SKM-1 (cell line): ENCODE measurements at regions not wholly inside any gene's neighbourhood (a gene's known extent, or its start where the extent isn't known, plus 50 kb on each side); places are given as distances from the start of the nearest gene placed in this dataset.
"Not testable (repeated sequence)": the region's sequence is repeated elsewhere in the genome, so short reads cannot be mapped to it uniquely, and the experiment has no call there.

Source experiments
- DNase-seq: peaks from one replicate; lab custom pipeline; 2025; ENCODE audit not compliant: unreplicated experiment; lab: John Stamatoyannopoulos, UW

DNA sequence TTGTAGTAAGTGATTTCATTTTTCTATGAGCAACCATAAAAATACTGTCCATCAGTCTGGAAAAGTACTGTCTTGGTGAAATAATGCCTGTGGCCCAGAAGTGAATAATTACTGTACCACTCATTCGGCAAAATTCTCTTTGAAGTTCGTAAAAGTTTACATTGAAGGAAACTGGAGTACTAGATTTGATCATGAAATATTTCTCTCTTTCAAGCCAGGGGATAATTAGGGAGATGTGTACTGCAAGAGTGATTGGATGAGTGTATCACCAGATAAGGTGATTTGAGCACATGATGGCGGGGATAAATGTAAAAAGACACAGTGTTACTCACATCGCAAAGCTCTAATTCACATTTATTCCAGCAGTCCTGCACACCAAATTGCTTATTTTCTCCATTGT lies 883.2 kb upstream of the PIK3C3 start:
- DNase-seq: no peak

DNA sequence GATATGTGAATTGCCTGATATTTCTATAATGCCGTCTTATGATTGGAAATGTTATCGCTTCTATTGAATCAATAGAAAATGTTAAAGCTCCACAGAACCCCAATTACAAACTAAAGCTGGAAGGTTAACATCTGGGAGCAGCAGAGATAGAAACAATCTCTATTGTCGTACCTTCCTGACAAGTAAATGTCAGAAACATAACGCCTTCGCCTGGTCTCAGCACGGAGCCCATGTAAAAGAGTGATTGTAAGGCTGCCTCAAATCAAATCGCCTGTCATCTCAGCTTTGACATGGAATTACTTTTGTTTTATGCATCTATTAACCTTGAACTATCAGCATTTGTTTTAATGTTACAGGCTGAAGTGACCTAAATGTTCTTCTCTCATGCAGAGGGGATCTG lies 885.9 kb upstream of the PIK3C3 start:
- DNase-seq: no peak

DNA sequence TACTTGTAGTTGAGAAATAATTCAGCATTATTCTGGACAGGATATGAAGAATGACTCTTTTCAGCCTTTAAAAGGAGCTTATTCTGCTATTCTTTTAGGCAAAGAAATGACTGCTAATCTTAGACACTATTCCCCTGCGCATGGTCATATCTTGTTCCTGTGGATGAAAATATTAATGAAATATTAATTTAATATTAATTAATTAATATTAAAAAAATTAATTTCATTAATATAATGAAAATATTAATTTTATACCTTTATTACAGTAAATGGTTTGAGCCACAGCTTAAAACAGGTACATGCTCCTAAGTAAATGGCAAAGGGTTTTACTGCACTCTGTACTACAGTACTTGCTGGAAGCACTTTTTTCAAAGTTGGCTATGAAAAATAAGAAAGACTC lies 890.1 kb upstream of the PIK3C3 start:
- DNase-seq: no peak

DNA sequence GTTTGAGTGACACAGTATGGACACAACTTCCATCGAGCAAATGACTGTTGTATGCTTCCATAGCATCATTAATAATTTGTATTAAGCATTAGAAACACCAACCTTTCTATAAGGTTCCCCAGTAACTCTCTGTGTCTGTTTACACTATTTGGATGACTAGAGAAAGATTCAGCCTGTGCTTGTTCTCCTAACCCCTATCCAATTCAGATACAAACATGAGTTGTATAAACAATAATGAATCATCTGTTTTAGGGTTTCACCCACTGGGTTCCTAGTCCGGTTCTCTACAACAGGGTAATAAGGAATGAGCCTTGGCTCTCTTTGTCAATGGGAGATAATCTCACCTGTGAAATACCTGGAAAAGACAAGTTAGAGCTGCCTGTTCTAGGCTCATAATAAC lies 894.1 kb upstream of the PIK3C3 start:
- no peak for DNase-seq

DNA sequence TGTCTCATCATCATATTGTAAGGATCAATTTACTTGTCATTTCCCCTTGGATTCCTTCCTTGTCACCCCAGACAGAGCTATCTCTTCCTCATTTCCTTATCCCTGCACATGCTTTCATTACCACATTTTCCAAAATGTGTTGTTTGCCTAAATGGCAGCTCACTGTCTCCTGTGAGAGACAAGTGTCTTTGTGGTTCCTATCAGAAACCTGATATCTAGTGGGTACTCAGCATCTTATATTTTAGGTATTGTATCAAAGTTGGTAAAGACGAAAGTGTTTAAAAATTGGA lies 896.0 kb upstream of the PIK3C3 start:
- no peak for DNase-seq

DNA sequence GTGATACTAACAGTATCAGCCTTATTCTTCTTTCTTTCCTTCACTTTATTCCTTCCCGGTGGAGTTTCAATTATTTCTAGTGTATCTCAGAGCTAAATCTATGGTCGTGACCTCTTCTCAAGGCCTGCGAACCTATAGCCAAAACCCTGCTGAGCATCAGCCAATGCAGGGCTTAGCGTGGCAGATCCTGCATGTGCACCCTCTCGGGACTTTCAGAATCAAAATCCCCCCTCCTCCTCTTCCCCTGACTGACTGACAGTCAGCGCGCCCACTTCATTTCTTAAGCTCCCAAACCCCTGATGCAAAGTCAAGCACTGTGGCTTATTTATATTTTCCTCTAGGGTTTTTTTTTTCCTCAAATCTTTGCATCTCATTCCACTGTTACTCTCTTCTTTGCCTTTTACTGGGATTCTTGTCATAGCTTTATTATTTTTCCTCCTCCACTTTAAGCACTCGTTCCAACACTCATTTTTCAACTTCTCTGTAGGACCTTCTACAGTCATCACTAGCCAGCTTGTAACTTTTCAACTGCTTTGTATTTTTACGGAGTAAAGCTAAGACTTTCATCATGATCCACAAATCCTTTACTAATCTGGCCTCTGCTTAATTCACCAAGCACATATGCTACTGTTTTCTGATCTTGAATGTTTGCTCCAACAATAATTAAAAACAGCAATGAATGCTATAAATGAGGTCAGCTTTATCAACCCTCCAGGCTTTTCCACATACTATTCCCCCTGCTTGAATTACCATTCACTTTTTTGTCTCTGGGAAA lies 896.5 kb upstream of the PIK3C3 start:
- no peak for DNase-seq

DNA sequence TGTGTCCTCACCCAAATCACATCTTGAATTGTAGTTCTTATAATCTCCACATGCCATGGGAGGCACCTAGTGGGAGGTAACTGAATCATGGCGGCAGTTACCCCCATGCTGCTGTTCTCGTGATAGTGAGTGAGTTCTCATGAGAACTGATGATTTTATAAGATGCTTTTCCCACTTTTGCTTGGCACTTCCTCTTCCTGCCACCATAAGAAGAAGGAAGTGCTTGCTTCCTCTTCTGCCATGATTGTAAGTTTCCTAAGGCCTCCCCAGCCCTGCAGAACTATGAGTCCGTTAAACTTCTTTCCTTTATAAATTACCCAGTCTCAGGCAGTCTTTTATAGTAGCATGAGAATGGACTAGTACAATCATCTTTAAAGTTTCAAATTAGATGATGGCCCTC lies 902.4 kb upstream of the PIK3C3 start:
- no peak for DNase-seq

DNA sequence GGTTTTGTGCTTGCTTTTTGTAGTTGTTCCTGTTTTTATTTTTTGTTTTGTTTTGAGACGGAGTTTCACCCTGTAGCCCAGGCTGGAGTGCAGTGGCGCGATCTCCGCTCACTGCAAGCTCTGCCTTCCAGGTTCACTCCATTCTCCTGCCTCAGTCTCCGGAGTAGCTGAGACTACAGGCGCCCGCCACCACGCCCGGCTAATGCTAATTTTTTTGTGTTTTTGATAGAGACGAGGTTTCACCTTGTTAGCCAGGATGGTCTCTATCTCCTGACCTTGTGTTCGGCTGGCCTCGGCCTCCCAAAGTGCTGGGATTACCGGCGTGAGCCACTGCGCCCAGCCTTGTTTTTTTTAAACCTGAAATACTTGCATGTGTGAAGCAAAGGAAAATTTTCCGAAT lies 908.8 kb upstream of the PIK3C3 start:
- DNase-seq: not testable (repeated sequence)

DNA sequence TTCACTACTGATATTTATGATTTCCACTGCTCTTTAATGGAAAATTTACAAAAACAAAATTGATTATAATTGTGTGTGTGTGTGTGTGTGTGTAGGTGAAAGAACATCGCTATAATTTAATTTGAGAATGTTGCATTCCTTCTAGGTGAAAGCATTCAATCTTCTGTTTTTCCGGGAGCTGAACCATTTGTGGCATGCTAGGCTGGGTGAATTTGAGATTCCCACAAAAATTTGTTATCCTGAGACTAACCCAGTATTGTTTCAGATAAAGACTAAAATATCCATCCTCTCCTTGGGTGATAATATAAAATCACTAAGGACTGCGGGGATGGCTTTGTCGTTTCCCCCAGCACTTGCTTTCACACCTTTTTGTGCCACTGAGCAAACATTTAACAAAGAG lies 911.2 kb upstream of the PIK3C3 start:
- DNase-seq: no peak

DNA sequence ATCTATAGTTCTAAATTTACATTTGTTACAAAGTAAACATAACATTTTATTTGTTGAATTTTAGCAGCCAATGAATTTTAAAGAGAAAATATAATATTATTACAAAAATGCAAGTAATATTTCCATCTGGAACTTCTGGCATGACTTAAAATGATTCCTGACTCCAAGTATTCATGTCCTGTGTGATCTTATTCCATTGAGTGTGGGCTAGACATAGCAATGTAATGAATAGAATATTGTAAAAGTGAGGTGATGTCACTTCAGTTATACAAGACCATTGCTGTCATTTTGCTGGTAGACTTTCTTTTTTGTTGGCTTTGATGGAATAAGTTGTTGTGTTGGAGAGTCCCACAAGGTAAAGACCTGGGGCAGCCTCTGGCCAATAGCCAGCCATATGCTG lies 912.2 kb upstream of the PIK3C3 start:
- no peak for DNase-seq

DNA sequence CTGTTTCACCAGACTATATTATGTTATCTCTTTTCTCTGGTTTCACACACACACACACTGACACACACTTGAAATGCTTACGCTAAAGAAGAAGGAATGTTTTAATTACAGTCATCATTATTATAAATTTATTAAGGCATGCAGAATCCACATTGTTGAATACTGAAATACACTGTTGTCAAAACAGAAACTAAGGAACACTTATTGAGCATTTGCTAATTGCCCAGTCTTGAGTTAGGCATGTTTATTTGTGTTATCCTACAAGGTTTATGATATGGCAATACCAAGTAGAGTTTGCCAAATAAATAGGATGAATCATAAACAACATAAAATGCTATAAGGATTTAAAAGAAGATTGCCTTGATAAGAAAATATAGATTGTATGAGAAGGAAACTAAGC lies 917.0 kb upstream of the PIK3C3 start:
- DNase-seq: no peak

DNA sequence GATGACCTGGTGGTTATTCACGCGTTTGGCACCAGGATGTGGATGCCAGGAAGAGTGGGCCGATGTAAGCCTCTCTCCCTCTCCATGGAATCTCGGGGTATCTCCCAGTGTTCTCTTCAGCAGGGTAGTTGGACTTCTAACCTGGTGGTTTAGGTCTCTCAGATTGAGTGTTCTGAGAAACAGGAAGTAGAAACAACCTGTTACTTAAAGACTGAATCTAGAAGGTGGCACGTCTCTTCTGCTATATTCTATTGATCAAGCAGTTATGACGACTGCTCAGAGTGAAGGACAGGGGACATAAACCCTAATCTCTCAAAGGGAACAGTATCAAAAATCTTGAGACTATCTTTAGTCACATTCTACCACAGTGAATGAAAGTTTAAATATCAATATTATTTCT lies 918.7 kb upstream of the PIK3C3 start:
- no peak for DNase-seq

DNA sequence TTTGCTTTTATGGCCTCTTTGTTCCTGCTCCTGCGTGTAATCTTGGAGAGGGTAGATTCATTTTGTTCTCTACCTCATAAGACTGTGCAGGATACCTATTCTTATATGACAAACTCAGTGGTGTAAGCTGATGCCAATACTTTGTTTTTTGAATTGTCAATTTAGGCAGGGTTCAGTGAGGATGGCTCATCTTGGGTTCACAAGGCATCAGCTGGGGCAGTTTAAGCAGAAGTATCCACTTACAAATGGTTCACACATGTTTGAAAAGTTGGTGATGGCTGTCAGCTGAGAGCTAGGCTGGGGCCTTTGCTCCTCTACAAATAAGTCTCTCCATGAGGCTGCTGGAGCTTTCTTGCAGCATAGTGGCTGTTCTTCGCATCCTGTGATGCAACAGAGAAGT lies 920.6 kb upstream of the PIK3C3 start:
- DNase-seq: no peak

DNA sequence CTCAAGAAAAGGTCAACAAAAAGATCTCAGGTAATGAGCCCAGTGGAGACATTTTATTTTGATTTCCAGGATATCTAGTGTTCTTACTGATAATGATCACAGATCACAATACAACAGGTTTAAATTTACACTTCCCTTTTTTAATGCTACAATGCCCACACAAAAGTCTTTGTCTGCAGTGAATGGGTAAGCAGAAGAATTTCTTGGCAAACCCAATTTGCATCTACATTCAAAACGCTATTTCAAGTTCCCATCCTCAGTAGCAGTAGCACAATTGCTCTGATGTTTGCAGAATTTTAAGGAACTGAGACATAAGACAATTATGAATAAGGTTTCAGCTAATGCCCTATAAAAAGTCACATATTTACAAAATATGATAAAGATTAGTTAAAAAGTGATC lies 929.4 kb upstream of the PIK3C3 start:
- DNase-seq: no peak

DNA sequence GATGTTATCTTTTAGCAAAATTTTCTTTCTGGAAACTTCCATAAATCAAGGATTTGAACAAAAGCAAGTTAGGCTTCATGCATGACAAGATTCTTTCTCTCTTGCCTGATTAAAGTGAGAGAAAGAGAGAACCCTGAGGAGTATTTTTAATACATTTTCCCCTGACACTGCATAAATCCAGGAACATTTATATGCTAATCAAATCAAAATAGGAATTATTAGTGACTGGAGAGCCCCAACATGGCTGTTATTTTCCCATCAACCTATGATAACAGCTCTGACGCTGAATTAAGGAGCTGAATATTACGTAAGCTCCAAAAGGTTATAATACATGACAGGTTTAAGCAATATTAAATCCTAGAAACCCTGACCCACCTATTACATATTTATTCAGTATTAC lies 930.2 kb upstream of the PIK3C3 start:
- DNase-seq: no peak

DNA sequence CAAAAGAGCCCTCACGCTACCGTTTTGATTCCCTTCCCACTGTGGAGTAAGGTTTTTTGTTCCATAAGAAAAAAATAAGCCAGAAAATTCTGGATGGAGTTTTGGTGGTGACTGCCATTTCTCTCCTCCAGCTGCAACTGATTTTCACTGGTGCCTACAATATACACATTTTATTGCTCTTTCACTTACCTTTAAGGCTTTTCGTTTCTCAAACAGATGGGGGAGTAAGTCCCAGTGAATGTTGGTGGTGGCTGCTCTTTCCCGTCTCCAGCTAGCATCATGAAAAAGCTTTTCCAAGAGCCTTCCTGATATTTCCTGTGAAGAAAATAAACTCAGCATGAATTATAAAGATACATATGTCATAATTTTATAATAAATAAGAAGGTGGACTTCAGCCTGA lies 932.5 kb upstream of the PIK3C3 start:
- DNase-seq: no peak

DNA sequence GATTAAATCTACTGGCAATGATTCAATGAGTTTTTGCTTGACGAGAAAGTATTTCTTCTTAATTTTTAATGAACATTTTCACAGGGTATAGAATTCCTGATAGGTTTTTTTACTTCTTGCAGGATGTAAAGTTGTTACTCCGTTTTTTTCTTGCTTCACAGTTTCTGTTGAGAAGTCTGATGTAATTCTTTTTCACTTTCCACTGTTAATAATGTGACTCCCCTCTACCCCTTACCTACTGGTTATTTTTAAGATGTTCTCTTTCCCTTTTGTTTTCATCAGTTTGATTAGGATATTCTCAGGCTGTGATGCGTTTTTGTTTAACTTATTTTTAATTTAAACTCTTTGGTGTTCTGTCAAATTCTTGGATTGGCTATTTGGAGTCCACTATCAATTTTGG lies 933.9 kb upstream of the PIK3C3 start:
- DNase-seq: no peak

DNA sequence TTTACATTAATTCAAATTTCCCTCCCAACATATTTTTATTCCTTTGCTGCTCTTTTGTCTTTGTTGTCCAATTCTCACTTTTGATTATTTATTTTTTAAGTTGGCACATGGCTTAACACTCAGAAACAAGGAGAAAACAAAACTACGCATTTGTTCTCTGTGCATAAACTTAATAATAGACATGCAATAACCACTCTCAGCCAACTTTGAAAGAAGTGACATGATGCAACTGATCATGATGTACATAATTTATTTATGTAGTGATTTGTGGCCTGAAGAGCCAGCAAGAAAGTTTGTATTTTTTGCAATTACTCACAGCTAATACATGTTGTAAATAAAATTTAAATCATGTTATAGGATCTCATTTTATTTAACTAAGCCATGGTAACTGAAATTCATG lies 942.8 kb upstream of the PIK3C3 start:
- no peak for DNase-seq

DNA sequence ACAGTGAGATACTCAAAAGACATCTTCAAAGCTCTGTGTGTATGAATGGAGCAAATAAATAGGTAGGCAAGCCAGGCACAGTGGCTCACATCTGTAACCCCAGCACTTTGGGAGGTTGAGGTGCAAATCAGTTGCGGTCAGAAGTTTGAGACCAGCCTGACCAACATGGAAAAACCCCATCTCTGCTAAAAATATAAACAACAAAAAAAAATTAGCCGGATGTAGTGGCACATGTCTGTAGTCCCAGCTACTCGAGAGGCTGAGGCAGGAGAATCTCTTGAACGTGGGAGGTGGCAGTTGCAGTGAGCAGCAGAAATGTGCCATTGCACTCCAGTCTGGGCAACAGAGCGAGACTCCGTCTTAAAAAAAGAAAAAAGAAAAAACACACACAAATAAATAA lies 945.1 kb upstream of the PIK3C3 start:
- DNase-seq: no peak

DNA sequence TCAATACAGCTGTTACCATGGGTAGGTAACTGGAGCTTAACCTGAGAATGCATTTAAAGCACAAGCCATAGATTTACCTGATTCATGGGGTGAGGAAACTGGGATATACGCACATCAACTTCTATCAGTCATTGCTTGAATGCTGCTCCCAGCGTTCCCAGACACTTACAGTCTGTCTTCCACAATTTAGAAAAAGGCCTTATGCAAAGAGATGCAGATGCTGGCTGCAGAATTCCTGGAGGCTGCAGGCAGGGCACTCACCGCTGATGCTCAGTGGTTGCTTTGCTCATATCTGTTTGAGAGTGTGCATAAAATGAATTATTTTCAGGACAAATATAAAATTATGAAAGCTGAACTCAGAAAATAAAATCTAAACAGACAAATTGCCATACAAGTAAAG lies 950.7 kb upstream of the PIK3C3 start:
- DNase-seq: no peak

DNA sequence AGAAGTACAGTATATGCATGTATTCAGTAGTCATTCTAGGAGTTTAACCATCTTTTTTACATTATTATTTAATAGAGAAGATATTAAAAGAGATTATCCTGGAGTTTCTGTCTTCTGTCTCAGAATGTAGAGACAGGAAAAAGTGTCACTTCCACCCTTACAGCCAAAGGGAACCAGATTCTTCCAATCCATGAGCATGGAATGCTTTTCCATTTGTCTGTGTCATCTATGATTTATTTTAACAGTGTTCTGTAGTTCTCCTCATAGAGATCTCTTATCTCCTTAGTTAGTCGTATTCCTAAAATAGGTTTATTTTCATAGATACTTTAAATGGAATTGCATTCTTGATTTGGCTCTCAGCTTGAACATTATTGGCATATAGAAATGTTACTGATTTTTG lies 959.5 kb upstream of the PIK3C3 start:
- no peak for DNase-seq

DNA sequence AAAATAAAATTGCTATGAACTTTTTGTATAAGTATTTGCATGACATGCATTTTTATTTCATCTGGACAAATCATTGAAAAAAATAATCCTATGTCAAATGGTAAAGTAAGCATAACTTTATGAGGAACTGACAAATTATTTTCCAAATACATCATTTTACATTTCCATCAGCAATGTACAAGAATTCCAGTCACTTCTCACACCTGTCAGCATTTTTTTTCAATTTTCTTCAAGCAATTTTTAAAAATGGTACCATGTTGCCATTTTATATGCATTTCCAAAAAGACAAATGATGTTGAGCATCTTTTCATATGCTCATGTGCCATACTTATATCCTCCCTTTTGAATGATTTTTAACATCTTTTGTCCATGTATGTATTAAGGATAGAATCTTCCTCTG lies 961.7 kb upstream of the PIK3C3 start:
- DNase-seq: no peak

DNA sequence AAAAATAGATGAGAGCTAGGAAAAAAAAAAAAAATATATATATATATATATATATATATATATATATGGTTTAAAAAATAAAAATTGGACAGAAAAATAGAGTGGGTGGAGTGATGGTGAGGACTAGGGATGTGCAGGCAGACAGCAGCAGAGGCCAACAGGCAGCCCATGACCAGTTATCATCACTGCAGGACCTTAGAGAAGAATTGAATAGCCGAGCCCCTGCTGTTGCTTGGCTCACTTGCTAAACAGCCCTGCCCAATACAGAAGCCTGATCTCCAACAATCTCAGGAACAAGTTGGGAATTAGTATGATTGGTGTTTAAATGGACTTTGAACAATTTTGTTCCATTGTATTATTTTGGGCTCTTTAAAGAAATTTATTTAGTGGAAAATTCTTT lies 967.5 kb upstream of the PIK3C3 start:
- no peak for DNase-seq

DNA sequence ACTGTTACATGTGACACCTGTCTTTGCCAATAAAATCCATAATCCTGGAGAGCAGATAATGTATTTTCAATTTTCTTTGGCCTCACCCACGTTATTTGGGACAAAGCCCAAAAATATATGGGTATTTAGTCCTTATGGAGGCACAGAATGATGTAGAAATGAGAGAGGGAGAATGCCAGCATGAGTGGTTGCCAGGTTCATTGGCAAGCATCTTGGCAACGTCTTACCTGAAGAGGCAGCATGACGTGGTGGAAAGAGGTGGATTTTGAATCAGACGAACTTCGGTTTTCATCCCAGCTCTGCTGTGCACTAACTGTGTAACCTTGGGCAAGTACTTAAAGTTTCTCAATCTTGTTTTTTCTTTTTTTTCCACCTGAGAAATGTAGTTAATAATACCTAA lies 969.6 kb upstream of the PIK3C3 start:
- DNase-seq: no peak
